DOHH2 (cell line): ENCODE measurements at regions not wholly inside any gene's neighbourhood (a gene's known extent, or its start where the extent isn't known, plus 50 kb on each side); places are given as distances from the start of the nearest gene placed in this dataset.

Experiments used
- CTCF ChIP-seq: fragments of 200-600 bp; sonication (generic); IDR thresholded peaks from one replicate; pipeline ENCODE4 v1.5.1; 2014; ENCODE audit warnings: antibody characterized with exemption, mild to moderate bottlenecking, low read depth, low read length; ENCODE audit not compliant: poor library complexity, severe bottlenecking
- EZH2phosphoT487 ChIP-seq: fragments of 200-600 bp; sonication (generic); IDR thresholded peaks from 2 replicates; pipeline ENCODE4 v1.6.1; 2017; ENCODE audit warnings: borderline replicate concordance, mild to moderate bottlenecking, antibody characterized with exemption, low read length, moderate library complexity, mixed read lengths

GRCh38 chr4:159608436-159608835 is 505.6 kb downstream of the RAPGEF2 start:
- TF ChIP-seq CTCF (no peak), EZH2phosphoT487 (no peak)
